ENCODE measurements at regions not wholly inside any gene's neighbourhood (a gene's known extent, or its start where the extent isn't known, plus 50 kb on each side); places are given as distances from the start of the nearest gene placed in this dataset.

- DNase-seq = no peak
Measured at GRCh38 chrX:155682834-155683233, 70.1 kb upstream of the TMLHE start.

GRCh38 chrX:155679715-155680114 is 67.0 kb upstream of the TMLHE start:
- no peak for DNase-seq

- DNase-seq = no peak
Measured at GRCh38 chrX:155673338-155673737, 60.6 kb upstream of the TMLHE start.

- no peak for DNase-seq
Measured at GRCh38 chrX:155666741-155667140, 54.0 kb upstream of the TMLHE start.
